GM18861 (cell line): ENCODE measurements at regions not wholly inside any gene's neighbourhood (a gene's known extent, or its start where the extent isn't known, plus 50 kb on each side); places are given as distances from the start of the nearest gene placed in this dataset.

Experiments used
- ATAC-seq: cut with Tn5 transposase; IDR thresholded peaks from one replicate; pipeline ENCODE4 v1.9.1; 2021; ENCODE audit not compliant: unreplicated experiment

DNA sequence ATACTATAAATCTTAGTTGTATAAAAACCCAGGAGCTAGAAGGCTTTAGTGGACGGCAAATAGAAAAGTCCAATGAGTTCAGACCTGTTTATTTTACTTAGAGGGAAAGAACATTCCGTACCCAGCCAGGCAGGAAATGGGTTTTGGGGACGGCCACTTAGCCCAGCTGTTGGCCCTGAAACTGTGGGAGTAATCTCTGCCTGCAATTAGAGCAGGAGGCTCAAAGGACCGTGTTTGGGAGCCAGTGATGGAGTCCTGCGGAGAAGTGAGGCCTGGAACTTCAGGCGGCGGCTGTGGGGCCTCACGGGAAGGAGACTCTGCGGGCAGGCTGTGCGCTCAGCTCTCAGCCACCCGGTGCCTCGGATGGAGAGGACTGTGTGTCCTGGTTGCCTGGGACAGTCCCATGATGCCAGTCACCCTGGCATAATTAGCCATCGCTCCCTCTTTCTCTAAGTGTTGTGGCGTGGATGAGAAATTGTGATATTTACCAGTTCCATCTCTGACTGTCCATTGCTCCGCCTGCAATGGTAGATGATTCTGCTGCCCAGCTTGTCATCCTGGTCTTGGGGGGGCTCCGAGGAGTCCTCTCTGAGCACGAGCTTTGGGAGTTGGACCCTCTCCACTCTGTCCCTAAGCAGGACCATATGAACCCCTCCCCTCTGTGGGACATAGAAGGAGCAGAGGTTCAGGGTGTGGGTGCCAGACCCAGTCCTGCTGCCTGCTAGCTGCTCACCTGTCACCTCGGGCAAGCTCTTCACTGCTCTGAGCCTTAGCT, 530.3 kb downstream of the TBC1D22A start:
- no peak for ATAC-seq

DNA sequence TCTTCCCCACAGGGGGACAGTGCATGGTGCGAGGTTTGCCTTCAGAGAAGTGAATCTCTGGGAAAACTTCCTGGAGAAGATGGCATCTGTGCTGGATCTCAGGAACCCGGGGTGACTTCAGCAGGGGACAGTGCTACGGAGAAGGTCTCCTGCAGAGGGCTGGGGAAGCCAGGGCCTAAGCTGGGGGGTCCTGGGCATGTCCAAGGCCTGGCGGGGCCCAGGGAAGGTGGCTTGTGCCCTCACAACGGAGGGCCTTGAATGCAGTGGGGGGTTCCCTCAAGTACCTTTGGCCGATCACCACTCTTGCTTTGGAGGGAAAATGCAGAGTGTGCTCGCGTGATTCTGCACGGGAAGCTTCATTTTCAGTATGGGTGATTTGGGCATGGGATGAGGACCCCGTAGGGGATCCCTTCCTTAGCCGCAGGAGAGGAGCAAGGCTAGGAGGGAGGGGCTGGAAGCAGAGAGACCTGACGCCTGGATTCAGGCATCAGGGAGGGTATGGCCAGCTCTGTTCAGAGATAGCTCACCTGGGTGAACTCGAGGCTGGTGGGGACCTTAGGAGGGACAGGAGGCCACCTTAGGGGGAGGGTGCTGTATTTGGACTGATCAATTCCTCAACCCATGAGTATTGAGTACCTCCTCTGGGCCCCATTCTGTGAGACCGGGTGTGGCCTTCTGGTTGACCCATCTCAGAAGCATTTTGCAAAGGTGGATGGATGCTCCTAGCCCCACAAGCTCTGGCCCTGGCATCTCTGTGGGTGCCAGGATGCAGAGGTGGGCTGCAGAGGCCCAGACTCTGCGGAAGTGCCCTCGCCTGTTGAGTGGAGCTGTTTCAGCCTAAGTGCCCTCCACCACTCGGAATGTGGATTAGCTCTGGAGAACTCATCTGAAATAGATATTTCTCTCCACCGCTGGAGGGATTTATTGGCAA, 529.4 kb downstream of the TBC1D22A start:
- no peak for ATAC-seq

GRCh38 chr22:47290706-47291430, 528.4 kb downstream of the TBC1D22A start:
- no peak for ATAC-seq

DNA sequence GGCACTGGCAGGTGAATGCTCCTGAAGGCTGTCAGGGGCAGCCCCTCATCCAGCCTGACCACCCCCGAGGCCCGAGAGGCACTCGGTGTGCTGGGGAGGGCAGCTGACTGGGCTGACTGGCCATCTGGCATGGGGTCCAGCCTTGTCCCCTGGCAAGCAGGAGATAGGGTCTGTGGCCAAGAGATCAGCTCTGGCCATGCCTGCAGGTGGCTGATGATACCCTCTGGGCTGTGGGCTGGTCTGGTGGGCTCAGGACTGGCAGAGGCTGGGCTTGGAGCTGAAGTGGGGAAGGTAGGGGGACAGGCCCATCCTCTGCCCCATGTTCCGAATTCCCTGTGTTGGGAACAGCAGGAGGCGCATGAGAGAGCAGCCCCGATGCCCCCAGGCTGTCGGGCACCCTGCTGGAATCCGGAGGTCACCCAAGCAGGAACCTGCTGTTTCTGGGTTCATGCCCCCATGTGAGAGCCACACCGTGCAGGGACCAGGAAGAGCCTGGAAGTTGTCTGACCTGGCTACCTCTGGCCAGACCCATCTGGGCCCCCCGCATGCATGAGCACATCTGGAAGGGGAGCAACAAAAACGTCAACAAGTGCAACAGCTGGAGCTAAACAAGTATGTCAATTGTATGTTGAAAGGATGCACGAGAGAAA, 527.0 kb downstream of the TBC1D22A start:
- no peak for ATAC-seq

DNA sequence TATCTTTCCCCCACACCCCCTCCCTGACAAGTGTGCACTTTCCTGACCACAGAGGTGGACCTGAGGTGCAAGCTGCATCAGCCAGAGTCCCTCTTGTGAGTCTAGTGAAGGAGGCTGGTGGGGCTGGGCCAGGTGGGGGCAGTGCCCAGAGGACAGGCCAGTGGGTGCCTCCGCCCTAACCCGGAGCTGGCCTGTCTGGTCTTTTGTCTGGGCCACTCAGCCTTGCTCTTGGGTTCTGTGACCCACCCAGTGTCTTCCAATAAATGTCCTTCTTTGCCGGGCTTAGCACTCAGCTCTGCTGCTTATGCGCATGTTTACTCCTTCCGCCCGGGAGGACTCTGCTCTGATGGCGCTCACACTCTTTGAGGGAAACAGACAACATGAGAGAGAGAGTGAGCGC, 526.2 kb downstream of the TBC1D22A start:
- no peak for ATAC-seq

- ATAC-seq: no peak
Measured at GRCh38 chr22:47287516-47287915, 525.1 kb downstream of the TBC1D22A start.

DNA sequence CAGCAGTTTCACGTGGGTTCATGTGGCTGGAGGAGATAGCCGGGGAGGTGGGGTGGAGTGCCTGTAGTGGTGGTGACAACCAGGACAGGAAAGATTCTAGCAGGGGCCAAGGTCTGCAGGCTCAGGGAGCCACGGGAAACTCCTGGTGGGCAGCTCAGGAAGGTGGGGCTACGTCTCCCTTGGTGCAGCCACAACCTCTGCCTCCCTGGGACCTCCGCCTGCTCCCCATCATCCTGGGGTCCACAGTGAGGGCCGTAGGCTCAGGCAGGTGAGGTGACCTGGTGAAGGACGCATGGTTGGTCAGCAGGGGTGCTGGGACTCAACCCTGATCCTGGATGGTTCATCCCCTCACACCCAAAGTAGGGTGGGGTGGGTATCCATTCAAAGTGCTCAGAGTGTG, 524.1 kb downstream of the TBC1D22A start:
- ATAC-seq: no peak

DNA sequence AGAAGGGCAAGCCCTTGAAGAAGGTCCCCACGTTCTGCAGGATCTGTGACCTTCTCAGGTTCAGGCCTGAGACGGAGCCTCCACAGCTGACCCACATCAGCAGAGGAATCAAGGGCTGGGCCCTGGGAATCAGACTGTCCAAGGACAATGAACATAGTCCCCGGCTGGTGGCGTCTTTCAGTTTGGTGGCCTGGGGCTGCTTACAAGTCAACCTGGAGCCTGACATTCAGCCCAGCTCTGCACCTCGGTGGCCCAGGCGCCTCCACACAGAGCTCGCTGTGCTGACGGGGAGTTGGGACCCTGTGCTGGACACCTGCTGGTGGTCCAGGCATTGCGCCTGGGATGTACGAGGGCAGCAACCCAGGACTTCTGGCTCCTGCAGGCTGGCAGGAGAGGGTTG, 523.5 kb downstream of the TBC1D22A start:
- no peak for ATAC-seq

- ATAC-seq: no peak
Measured at GRCh38 chr22:47284822-47285221, 522.4 kb downstream of the TBC1D22A start.

GRCh38 chr22:47284360-47284759, 521.9 kb downstream of the TBC1D22A start:
- ATAC-seq: no peak

DNA sequence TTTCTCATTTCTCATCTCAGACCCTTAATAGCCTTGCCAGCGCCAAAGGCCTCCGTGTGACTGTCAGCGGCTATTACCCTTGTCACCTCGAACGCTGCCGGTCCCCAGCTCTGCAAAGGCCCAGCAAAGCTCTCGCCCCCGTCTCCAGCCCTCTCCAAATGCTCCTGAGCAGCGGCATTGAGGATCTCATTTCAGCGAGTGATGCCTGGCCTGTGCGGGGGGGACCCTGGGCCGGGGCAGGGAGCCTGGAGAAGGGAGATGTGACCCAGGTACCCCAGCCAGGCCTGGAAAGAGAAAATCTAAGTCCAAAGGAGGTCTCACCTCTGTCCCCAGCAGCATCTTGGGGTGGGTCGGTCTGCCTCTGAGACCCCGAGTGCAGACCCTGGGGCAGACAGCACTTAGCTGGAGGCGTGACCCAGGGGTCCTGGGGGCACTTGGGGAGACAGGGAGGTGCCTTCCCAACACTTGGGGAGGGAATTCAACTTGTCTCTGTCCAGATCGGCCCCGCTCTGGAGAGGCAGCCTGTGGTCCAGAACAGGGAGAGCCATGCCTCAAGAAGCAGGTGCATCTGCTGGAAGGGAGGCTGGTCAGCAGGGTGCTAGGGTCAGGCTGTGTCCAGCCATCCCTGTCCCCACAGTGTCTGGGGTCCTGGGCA, 521.3 kb downstream of the TBC1D22A start:
- ATAC-seq: no peak

DNA sequence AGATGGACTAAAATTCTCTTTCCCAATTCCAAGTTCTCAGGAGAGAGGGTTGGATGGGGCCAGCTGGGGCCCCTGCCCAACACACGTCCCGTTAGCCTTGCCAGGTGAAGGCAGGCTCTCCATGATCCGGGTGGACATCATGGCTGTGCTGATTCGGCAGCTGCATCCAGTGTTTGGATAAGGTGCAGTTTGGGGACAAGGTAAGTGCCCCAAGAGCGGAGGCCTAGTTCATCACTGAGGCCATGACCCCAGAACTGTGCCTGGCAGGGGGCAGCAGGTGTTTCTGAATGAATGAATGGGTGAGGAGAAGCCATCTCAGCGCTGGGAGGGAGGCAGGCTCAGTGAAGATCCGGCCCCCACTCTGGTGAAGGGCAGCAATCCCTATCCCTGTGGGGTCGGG, 520.4 kb downstream of the TBC1D22A start:
- no peak for ATAC-seq

DNA sequence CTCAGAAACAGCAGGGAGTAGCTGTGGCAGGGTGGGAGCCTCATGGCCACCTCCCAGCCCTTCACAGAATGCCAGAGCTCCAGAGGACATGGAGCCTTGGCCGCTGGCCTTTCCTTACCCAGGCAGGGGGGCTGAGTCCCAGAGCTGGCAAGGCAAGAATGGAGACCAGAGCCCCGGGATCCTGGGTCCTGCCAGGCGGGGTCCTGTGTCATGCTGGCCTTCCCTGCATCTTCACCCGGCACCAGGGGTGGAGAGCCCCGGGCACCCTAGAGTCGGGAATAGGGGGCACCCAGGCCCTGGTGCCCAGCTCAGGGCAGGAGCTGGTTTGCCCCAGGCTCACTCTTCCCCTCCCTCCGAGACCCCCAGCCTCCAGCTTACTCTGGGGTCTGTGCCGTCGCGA, 519.9 kb downstream of the TBC1D22A start:
- no peak for ATAC-seq

- no peak for ATAC-seq
Measured at GRCh38 chr22:47281126-47282106, 519.0 kb downstream of the TBC1D22A start.

DNA sequence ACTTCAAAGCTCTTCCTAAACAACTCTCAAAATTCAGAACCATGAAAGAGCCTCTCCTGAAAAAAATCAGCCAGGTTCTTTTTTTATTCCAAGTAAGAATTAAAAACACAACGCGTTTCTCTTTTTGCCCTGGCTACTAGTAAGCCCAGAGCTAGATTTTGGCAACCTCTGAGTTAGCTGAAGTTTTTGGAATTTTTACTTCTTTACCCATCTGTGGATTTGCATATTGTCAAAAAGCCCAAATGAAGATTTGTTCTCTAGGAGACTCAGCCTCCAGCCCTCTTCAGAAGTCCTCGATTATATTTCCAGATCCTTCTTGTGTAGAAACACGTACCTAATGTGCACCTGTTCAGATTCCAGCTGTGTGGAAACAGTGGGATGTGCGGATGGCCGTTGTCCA, 517.9 kb downstream of the TBC1D22A start:
- ATAC-seq: no peak

GRCh38 chr22:47279746-47280145, 517.3 kb downstream of the TBC1D22A start:
- ATAC-seq: no peak

- ATAC-seq: no peak
Measured at GRCh38 chr22:47279337-47279736, 516.9 kb downstream of the TBC1D22A start.

GRCh38 chr22:47278655-47279054, 516.2 kb downstream of the TBC1D22A start:
- ATAC-seq: no peak

DNA sequence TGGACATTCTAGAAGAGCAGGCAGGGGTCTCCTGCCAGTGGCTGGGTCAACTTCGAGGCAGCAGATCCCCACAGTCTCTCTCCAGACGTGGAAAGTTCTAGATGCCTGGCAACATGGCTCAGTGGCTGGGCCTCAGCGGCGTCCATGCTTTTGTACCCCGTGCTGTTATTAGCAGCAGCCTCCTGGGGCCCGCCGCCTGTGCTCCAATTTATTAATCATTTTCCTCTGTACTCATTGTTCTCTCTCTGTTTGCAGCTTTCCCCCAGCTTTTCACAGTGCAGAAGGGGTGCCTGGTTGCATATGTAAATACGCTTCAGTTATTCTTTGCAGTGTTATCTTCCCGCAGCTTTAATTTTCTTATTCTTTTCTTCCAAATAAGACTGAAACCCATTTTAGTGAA, 515.1 kb downstream of the TBC1D22A start:
- ATAC-seq: no peak
